HEK293 (cell line): ENCODE measurements at regions not wholly inside any gene's neighbourhood (a gene's known extent, or its start where the extent isn't known, plus 50 kb on each side); places are given as distances from the start of the nearest gene placed in this dataset.
"Not testable (repeated sequence)": the region's sequence is repeated elsewhere in the genome, so short reads cannot be mapped to it uniquely, and the experiment has no call there.

Experiments used
- CTCF ChIA-PET: fragments of 350-600 bp; formaldehyde crosslinking; extraction: SDS; loops from one replicate; lab custom pipeline; 2021; ENCODE audit warnings: antibody characterized with exemption; lab: Yijun Ruan, JAX
- POLR2A ChIA-PET: fragments of 300-600 bp; formaldehyde crosslinking; extraction: SDS; loops from one replicate; lab custom pipeline; 2020; ENCODE audit warnings: antibody characterized with exemption, inconsistent platforms; lab: Yijun Ruan, JAX
- H3K27ac ChIP-seq: fragments of 200-500 bp; sonication (Bioruptor generic); 2 replicates; pipeline ENCODE4 v1.5.1; 2014; ENCODE audit warnings: low read depth, low read length, control low read depth, inconsistent platforms; ENCODE audit errors: extremely low read depth
- H3K36me3 ChIP-seq, 2 experiments: fragments of 200-500 bp in 1 of 2; sonication (Bioruptor generic) in 1 of 2; 1 replicate in 1 of 2; 2 replicates in 1 of 2; pipeline ENCODE4 v1.5.1; 2014 to 2017; ENCODE audit warnings: inconsistent platforms in 2 of 2, low read length in 2 of 2; ENCODE audit not compliant: control insufficient read depth in 2 of 2, insufficient read depth in 1 of 2
- H3K4me1 ChIP-seq: fragments of 200-500 bp; sonication (Bioruptor generic); 2 replicates; pipeline ENCODE4 v1.5.1; 2014; ENCODE audit warnings: mild to moderate bottlenecking, low read length, inconsistent platforms; ENCODE audit not compliant: control insufficient read depth, insufficient read depth
- H3K4me3 ChIP-seq: 2 replicates; pipeline ENCODE4 v1.5.1; 2011; ENCODE audit warnings: low read depth, mild to moderate bottlenecking, control low read depth, low read length, moderate library complexity
- H3K9me3 ChIP-seq: fragments of 200-500 bp; sonication (Bioruptor generic); 2 replicates; pipeline ENCODE4 v1.5.1; 2014; ENCODE audit warnings: low read depth, low read length, inconsistent platforms; ENCODE audit not compliant: control insufficient read depth, insufficient read depth
- EGR2 ChIP-seq: fragments of 450-650 bp; formaldehyde crosslinking; IDR thresholded peaks from 2 replicates; pipeline ENCODE4 v1.5.1; 2016; ENCODE audit warnings: low read depth, missing biosample characterization, missing genetic modification characterization
- GLIS1 ChIP-seq: fragments of 450-650 bp; formaldehyde crosslinking; IDR thresholded peaks from 2 replicates; pipeline ENCODE4 v1.5.1; 2016; ENCODE audit warnings: missing biosample characterization, missing genetic modification characterization
- GLIS2 ChIP-seq: fragments of 450-650 bp; formaldehyde crosslinking; IDR thresholded peaks from 2 replicates; pipeline ENCODE4 v1.5.1; 2016; ENCODE audit warnings: missing biosample characterization, missing genetic modification characterization
- MZF1 ChIP-seq: fragments of 450-650 bp; formaldehyde crosslinking; IDR thresholded peaks from 2 replicates; pipeline ENCODE4 v1.5.1; 2017; ENCODE audit warnings: missing biosample characterization, missing genetic modification characterization, borderline replicate concordance
- RBAK ChIP-seq: fragments of 450-650 bp; formaldehyde crosslinking; IDR thresholded peaks from 2 replicates; pipeline ENCODE4 v1.5.1; 2016; ENCODE audit warnings: missing biosample characterization, missing genetic modification characterization
- ZEB2 ChIP-seq: fragments of 450-650 bp; formaldehyde crosslinking; IDR thresholded peaks from 2 replicates; pipeline ENCODE4 v1.5.1; 2016; ENCODE audit warnings: missing biosample characterization, missing genetic modification characterization
- ZNF544 ChIP-seq: fragments of 450-650 bp; formaldehyde crosslinking; IDR thresholded peaks from 2 replicates; pipeline ENCODE4 v1.5.0; 2017; ENCODE audit warnings: missing biosample characterization, missing genetic modification characterization
- ZNF610 ChIP-seq: fragments of 450-650 bp; formaldehyde crosslinking; IDR thresholded peaks from 2 replicates; pipeline ENCODE4 v1.5.1; 2016; ENCODE audit warnings: missing biosample characterization, missing genetic modification characterization, borderline replicate concordance
- ZSCAN16 ChIP-seq: fragments of 450-650 bp; formaldehyde crosslinking; IDR thresholded peaks from 2 replicates; pipeline ENCODE4 v1.5.1; 2016; ENCODE audit warnings: missing biosample characterization, missing genetic modification characterization
- TF ChIP-seq, protein P1 (sequence below): fragments of 450-650 bp; formaldehyde crosslinking; IDR thresholded peaks from 2 replicates; pipeline ENCODE4 v1.5.1; 2016; ENCODE audit warnings: missing biosample characterization, missing genetic modification characterization
- TF ChIP-seq, protein P2 (sequence below): fragments of 450-650 bp; formaldehyde crosslinking; IDR thresholded peaks from 2 replicates; pipeline ENCODE4 v1.5.1; 2016; ENCODE audit warnings: missing biosample characterization, missing genetic modification characterization

DNA sequence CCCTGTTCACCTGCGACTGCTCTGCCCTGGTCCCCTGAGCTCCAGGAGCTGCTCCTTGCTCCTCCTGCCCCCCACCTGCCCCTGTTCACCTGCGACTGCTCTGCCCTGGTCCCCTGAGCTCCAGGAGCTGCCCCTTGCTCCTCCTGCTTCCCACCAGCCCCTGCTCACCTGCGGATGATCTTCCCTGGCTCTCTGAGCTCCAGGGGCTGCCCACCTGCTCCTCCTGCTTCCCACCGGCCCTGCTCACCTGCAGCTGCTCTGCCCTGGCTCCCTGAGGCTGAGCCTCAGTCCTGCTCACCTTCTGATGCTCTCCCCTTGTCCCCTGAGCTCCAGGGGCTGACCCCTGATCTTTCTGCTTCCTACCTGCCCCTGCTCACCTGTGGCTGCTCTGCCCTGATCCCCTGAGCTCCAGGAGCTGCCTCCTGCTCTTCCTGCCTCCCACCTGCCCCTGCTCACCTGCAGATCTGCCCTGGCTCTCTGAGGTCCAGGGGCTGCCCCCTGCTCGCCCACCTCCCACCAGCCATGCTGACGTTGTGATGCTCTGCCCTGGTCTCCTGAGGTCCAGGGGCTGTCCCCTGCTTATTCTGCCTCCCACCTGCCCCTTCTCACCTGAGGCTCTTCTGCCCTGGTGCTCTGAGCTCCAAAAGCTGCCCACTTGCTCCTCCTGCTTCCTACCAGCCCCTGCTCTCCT lies 219.2 kb downstream of the TMEM121 start:
- Histone ChIP-seq H3K4me1 (no peaks in the 10 kb centered on the region), H3K9me3 (no peaks in the 10 kb centered on the region), H3K27ac (no peak overlapping the region), H3K36me3 (no peaks in the 10 kb centered on the region), H3K4me3 (no peak overlapping the region)
- POLR2A ChIA-PET, result no interaction called here
- CTCF ChIA-PET, result no interaction called here
- TF ChIP-seq ZEB2 (peak; percentile 71; the same call in 1 of the 2 replicates), ZNF544 (no peak)

DNA sequence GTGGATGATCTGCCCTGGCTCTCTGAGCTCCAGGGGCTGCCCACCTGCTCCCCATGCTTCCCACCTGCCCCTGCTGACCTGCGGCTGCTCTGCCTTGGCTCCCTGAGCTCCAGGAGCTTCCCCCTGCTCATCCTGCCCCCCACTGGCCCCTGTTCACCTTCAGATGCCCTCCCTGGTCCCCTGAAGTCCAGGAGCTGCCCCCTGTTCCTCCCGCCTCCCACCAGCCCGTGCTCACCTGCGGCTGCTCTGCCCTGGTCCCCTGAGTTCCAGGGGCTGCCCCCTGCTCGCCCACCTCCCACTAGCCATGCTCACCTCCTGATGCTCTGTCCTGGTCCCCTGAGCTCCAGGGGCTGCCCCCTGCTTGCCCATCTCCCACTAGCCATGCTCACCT lies 219.7 kb downstream of the TMEM121 start:
- no peaks in the 10 kb centered on the region for H3K9me3 ChIP-seq
- no peaks in the 10 kb centered on the region for H3K36me3 ChIP-seq
- peak; percentile 24; the same call in 1 of the 2 replicates for TF ChIP-seq GLIS1 (tag by site-specific recombination)
- TF ChIP-seq EGR2 (tag by site-specific recombination), result no peak
- POLR2A ChIA-PET, result no interaction called here
- no peaks in the 10 kb centered on the region for H3K4me1 ChIP-seq
- CTCF ChIA-PET, result no interaction called here
- H3K27ac ChIP-seq, result no peak overlapping the region
- H3K4me3 ChIP-seq, result no peak overlapping the region

DNA sequence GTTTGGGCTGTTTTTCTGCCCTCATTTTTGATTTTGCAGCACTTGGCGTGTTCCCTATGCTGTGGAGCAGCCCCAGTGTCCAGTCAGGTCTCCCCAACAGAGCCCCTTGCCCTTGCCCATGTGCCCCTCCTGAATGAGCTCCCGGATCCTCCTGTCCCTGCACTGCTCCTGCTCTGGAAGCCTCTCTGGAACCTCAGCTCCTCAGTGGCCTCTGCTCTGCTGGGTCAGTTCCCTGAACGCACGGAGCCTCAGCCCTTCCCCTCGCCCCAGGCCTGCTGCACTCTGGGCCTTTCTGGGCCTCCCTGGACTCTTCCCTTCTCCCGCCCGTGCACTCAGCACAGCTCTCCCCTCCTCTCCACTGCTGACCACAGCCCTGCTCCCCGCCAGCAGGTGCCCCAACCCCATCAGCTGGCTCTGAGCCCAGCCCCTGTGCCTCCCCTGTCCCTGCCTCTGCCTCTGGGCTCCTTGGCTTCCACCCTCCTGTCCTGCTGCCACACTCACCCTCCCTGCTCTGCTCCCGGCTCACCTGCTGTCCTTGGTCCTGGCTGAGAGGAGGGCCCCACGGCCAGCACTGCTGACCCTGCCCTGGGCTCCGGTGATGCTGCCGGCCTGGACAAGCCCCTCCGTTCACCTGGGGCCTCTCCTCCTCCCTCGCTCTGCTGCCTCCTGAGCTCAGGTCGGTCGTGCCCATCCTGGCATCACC lies 220.6 kb downstream of the TMEM121 start:
- H3K9me3 ChIP-seq, H3K27ac ChIP-seq, CTCF ChIA-PET, POLR2A ChIA-PET, H3K4me1 ChIP-seq, H3K4me3 ChIP-seq, H3K36me3 ChIP-seq: not testable (repeated sequence)
- TF ChIP-seq, protein P1, sequence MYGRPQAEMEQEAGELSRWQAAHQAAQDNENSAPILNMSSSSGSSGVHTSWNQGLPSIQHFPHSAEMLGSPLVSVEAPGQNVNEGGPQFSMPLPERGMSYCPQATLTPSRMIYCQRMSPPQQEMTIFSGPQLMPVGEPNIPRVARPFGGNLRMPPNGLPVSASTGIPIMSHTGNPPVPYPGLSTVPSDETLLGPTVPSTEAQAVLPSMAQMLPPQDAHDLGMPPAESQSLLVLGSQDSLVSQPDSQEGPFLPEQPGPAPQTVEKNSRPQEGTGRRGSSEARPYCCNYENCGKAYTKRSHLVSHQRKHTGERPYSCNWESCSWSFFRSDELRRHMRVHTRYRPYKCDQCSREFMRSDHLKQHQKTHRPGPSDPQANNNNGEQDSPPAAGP (tag by site-specific recombination), result 0 out of 2 replicates have a peak, but pooled peaks have one; percentile 38
- TF ChIP-seq, protein P2, sequence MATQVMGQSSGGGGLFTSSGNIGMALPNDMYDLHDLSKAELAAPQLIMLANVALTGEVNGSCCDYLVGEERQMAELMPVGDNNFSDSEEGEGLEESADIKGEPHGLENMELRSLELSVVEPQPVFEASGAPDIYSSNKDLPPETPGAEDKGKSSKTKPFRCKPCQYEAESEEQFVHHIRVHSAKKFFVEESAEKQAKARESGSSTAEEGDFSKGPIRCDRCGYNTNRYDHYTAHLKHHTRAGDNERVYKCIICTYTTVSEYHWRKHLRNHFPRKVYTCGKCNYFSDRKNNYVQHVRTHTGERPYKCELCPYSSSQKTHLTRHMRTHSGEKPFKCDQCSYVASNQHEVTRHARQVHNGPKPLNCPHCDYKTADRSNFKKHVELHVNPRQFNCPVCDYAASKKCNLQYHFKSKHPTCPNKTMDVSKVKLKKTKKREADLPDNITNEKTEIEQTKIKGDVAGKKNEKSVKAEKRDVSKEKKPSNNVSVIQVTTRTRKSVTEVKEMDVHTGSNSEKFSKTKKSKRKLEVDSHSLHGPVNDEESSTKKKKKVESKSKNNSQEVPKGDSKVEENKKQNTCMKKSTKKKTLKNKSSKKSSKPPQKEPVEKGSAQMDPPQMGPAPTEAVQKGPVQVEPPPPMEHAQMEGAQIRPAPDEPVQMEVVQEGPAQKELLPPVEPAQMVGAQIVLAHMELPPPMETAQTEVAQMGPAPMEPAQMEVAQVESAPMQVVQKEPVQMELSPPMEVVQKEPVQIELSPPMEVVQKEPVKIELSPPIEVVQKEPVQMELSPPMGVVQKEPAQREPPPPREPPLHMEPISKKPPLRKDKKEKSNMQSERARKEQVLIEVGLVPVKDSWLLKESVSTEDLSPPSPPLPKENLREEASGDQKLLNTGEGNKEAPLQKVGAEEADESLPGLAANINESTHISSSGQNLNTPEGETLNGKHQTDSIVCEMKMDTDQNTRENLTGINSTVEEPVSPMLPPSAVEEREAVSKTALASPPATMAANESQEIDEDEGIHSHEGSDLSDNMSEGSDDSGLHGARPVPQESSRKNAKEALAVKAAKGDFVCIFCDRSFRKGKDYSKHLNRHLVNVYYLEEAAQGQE (tag by site-specific recombination), result peak; percentile 93

DNA sequence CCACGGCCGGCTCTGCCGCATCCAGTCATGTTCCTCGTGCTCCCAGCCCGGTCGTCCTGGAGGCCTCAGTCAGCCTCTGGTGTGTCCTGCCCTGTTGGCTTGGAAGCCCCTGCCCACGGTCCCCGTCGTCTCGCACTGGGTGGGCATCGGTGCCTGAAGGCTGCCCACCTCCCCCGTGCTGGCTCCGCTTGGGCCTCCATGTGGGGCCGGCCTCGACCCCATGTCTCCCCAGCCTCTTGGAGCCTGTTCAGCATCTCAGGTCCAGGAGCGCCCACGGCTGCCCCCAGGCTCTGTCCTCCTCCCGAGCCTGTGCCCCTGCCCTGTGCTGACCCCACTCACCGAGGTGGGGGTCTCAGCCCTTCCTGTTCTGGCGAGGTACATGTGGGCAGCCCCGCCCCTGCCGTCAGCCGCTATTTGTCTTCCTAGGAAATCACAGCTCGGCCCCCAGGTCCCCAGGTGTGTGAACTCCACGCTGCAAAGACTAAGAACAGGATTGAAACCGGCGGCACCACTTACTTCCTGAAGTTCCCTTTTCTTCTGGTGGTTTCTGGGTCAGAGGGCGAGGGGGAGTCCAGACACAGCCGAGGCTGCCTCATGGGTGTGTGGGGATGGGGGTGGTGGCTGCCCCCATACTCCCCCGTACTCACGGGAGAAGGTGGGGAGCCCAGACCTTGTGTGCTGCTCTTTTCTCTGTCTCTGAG lies 221.3 kb downstream of the TMEM121 start:
- CTCF ChIA-PET, H3K36me3 ChIP-seq, H3K4me1 ChIP-seq, H3K9me3 ChIP-seq, H3K4me3 ChIP-seq, H3K27ac ChIP-seq: not testable (repeated sequence)
- POLR2A ChIA-PET, result interaction anchor here (1.3 kb wide), 1 partner anchor 37 kb away, joined by 3 read pairs; no protein-coding TSS in a partner anchor

DNA sequence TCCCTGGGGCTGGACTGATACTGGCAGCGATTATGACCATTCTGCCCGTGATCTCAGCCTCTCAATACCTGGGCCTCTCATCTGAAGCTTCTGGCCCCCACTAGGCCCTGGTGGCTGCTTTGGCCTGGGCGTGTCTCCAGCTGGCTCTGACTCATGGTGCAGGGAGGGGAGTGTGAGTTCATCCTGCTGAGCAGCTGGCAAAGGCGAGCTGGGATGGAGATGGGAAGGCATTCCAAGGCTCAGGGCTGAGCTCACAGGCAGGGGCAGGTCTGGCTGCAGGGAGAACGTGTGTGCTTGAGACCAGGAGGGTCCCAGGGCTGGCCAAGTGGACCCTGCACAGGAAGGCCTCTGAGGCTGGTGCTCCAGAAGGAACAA lies 221.8 kb downstream of the TMEM121 start:
- ChIA-PET POLR2A (interaction anchor here (1.3 kb wide), 1 partner anchor 38 kb away, joined by 3 read pairs; no protein-coding TSS in a partner anchor), CTCF (no interaction called here)
- no peaks in the 10 kb centered on the region for H3K36me3 ChIP-seq
- TF ChIP-seq ZNF610 (tag by site-specific recombination) (no peak), GLIS2 (tag by site-specific recombination) (no peak), ZSCAN16 (no peak), RBAK (tag by site-specific recombination) (no peak), MZF1 (no peak)
- TF ChIP-seq, protein P1 (tag by site-specific recombination), result peak; percentile 95

More for the DNA sequence above, 221.8 kb downstream of the TMEM121 start:
- Histone ChIP-seq H3K9me3 (no peaks in the 10 kb centered on the region), H3K4me1 (no peaks in the 10 kb centered on the region), H3K27ac (no peak overlapping the region), H3K4me3 (no peak overlapping the region)
